K562 (cell line): ENCODE measurements at regions not wholly inside any gene's neighbourhood (a gene's known extent, or its start where the extent isn't known, plus 50 kb on each side); places are given as distances from the start of the nearest gene placed in this dataset.
"Not testable (repeated sequence)": the region's sequence is repeated elsewhere in the genome, so short reads cannot be mapped to it uniquely, and the experiment has no call there.

ENCODE experiments used
- ATAC-seq: fragments of 200-7000 bp; cut with Tn5 transposase; 3 replicates; pipeline ENCODE4 v1.9.1; 2020; ENCODE audit warnings: moderate library complexity
- BruUV-seq: library from RNA; stranded (reverse); fragments of 400-500 nt; replicated peaks from 2 replicates; lab custom pipeline; 2021; lab: Mats Ljungman, UMichigan
- CTCF ChIA-PET: fragments of 300-600 bp; formaldehyde crosslinking; extraction: SDS; loops from one replicate; lab custom pipeline; 2021; ENCODE audit warnings: low intra/inter-chr PET ratio; lab: Yijun Ruan, JAX
- POLR2A ChIA-PET: fragments of 300-600, 350-650 bp; sonication (Branson Sonifier 250); formaldehyde crosslinking; extraction: SDS; loops from one replicate; lab custom pipeline; 2021; ENCODE audit warnings: antibody characterized with exemption, inconsistent platforms; lab: Yijun Ruan, JAX
- DNase-seq, 4 experiments: peaks; one replicate each; pipeline versions ENCODE4 v3.0.0 to v3.0.0-alpha.2; 2011 to 2018; ENCODE audit warnings: low spot score in 3 of 4, mixed read lengths in 3 of 4; ENCODE audit errors: extremely low read depth in 1 of 4
- FAIRE-seq: peaks from 2 replicates; lab custom pipeline; 2011; peaks lifted over from hg19 to GRCh38; lab: Jason Lieb, UNC
- H2AFZ ChIP-seq: 2 replicates; pipeline ENCODE4 v1.6.0; 2011; ENCODE audit warnings: low read depth, low read length, control low read depth, inconsistent platforms
- H3K27ac ChIP-seq: fragments of 200-600 bp; 3 replicates; pipeline ENCODE4 v1.8.0; 2011; ENCODE audit warnings: low read depth, mild to moderate bottlenecking, control low read depth, inconsistent platforms, low read length, moderate library complexity, mixed read lengths; ENCODE audit errors: extremely low read depth
- H3K27me3 ChIP-seq, 2 experiments: fragments of 300-600 bp in 1 of 2; 2 replicates in 1 of 2; 3 replicates in 1 of 2; pipeline versions ENCODE4 v1.6.0 to v1.8.0; 2011; ENCODE audit warnings: inconsistent platforms in 2 of 2, low read length in 2 of 2, mild to moderate bottlenecking in 1 of 2, mixed read lengths in 1 of 2, moderate library complexity in 1 of 2; ENCODE audit not compliant: control insufficient read depth in 2 of 2, insufficient read depth in 2 of 2
- H3K36me3 ChIP-seq: fragments of 300-600 bp; 3 replicates; pipeline ENCODE4 v1.8.0; 2011; ENCODE audit warnings: mild to moderate bottlenecking, low read length, inconsistent platforms; ENCODE audit not compliant: control insufficient read depth, insufficient read depth
- H3K4me1 ChIP-seq, 2 experiments: fragments of 200-600 bp in 1 of 2; replicated peaks in 1 of 2; 2 replicates in 1 of 2; 3 replicates in 1 of 2; pipeline versions ENCODE4 v1.5.1 to v1.8.0; 2011; ENCODE audit warnings: inconsistent platforms in 2 of 2, low read length in 2 of 2, mild to moderate bottlenecking in 1 of 2, mixed read lengths in 1 of 2, moderate library complexity in 1 of 2; ENCODE audit not compliant: control insufficient read depth in 2 of 2, insufficient read depth in 2 of 2
- H3K4me2 ChIP-seq: 2 replicates; pipeline ENCODE4 v1.6.1; 2011; ENCODE audit warnings: low read length, control low read depth, inconsistent platforms, mixed read lengths; ENCODE audit not compliant: insufficient read depth
- H3K4me3 ChIP-seq: fragments of 200-600 bp; sonication (generic), shearing (Covaris generic); 2 replicates; pipeline ENCODE4 v1.5.1; 2016; ENCODE audit warnings: control low read depth, inconsistent platforms
- H3K79me2 ChIP-seq: fragments of 200-600 bp; 3 replicates; pipeline ENCODE4 v1.8.0; 2011; ENCODE audit warnings: low read length, inconsistent platforms; ENCODE audit not compliant: control insufficient read depth, insufficient read depth
- H3K9ac ChIP-seq, 2 experiments: 2 replicates each; pipeline versions ENCODE4 v1.6.0 to v1.6.1; 2011; ENCODE audit warnings: low read depth in 2 of 2, low read length in 2 of 2, control low read depth in 1 of 2, inconsistent platforms in 1 of 2, mild to moderate bottlenecking in 1 of 2, mixed read lengths in 1 of 2; ENCODE audit not compliant: insufficient read depth in 1 of 2
- H3K9me1 ChIP-seq: one replicate; pipeline ENCODE4 v1.6.0; 2011; ENCODE audit warnings: inconsistent platforms, mild to moderate bottlenecking, low read length, moderate library complexity; ENCODE audit not compliant: control insufficient read depth, insufficient read depth
- H3K9me3 ChIP-seq: replicated peaks from 2 replicates; pipeline ENCODE4 v1.5.1; 2011; ENCODE audit warnings: low read depth, low read length, inconsistent platforms; ENCODE audit not compliant: control insufficient read depth, insufficient read depth
- H4K20me1 ChIP-seq: replicated peaks from 2 replicates; pipeline ENCODE4 v1.6.1; 2011; ENCODE audit warnings: low read length, inconsistent platforms, mixed read lengths; ENCODE audit not compliant: control insufficient read depth, insufficient read depth
- GATAD2A ChIP-seq: fragments of 450-650 bp; IDR thresholded peaks from 2 replicates; pipeline ENCODE4 v1.6.1; 2017
- HLTF ChIP-seq: fragments of 450-650 bp; IDR thresholded peaks from 2 replicates; pipeline ENCODE4 v1.6.1; 2016
- MAFF ChIP-seq: IDR thresholded peaks from 2 replicates; pipeline ENCODE4 v1.6.1; 2012; ENCODE audit warnings: low read length, improper control_type of control experiment
- PCBP2 ChIP-seq: fragments of 200-400 bp; formaldehyde crosslinking; IDR thresholded peaks from 2 replicates; pipeline ENCODE4 v1.6.1; 2018; ENCODE audit warnings: low read length, low read depth, mild to moderate bottlenecking, moderate library complexity; ENCODE audit not compliant: poor library complexity, severe bottlenecking
- PRMT5 ChIP-seq: sonication (generic); formaldehyde crosslinking; IDR thresholded peaks from 2 replicates; pipeline ENCODE4 v1.5.0; 2020; ENCODE audit warnings: missing genetic modification reagents
- SREBF1 ChIP-seq: fragments of 150-350 bp; IDR thresholded peaks from 2 replicates; pipeline ENCODE4 v1.6.1; 2014; ENCODE audit warnings: antibody characterized with exemption, low read depth, low read length, borderline replicate concordance
- ZNF316 ChIP-seq: fragments of 450-650 bp; IDR thresholded peaks from 2 replicates; pipeline ENCODE4 v1.6.1; 2016
- WGBS: fragments of 100-300 bp; shearing (Covaris generic); methylation state at CpG from one replicate; pipeline ENCODE4 v1.1.6; 2016; ENCODE audit warnings: low coverage, mixed read lengths; ENCODE audit not compliant: insufficient coverage; ENCODE audit errors: missing lambda C conversion rate; 5-methylcytosine and 5-hydroxymethylcytosine counted together
- in situ Hi-C: fragments of 300-500 bp; cut with MboI; formaldehyde crosslinking; loops from 4 replicates; pipeline ENCODE4 v1.15.0; 2018; ENCODE audit warnings: inconsistent platforms, mixed read lengths
- intact Hi-C: fragments of 100-400 bp; cut with micrococcal nuclease; formaldehyde crosslinking; loops from 2 replicates; pipeline ENCODE4 v1.14.2; 2022

GRCh38 chr2:5022061-5022460, 670.1 kb upstream of the SOX11 start:
- H3K27me3 ChIP-seq = no peaks in the 10 kb centered on the region
- no peak for TF ChIP-seq SREBF1
- no peak for TF ChIP-seq PCBP2
- TF ChIP-seq HLTF = no peak
- no peak for TF ChIP-seq PRMT5 (CRISPR knock-in tag)
- no peak for TF ChIP-seq ZNF316
- no peak for TF ChIP-seq MAFF
- TF ChIP-seq GATAD2A = no peak
- no peaks in the 10 kb centered on the region for H3K4me1 ChIP-seq
- no peak for ATAC-seq
- 3% methylated on average over 3 of the region's 3 CpGs for WGBS
- no peak overlapping the region for H3K4me3 ChIP-seq
- H3K4me2 ChIP-seq = no peak overlapping the region
- in situ Hi-C loops = no loop called here
- H3K9ac ChIP-seq = no peak overlapping the region
- no peaks in the 10 kb centered on the region for H4K20me1 ChIP-seq
- intact Hi-C loops = no loop called here
- H3K36me3 ChIP-seq = no peaks in the 10 kb centered on the region
- H3K9me1 ChIP-seq = no peaks in the 10 kb centered on the region
- FAIRE-seq = no peak
- CTCF ChIA-PET = no interaction called here
- POLR2A ChIA-PET = no interaction called here
- H3K9me3 ChIP-seq = peaks cover 4% of the 10 kb centered on the region
- no peak for DNase-seq
- H3K79me2 ChIP-seq = no peaks in the 10 kb centered on the region
- no peak overlapping the region for H2AFZ ChIP-seq
- no peak overlapping the region for H3K27ac ChIP-seq
- BruUV-seq = no TSS peak

GRCh38 chr2:5022708-5023635, 669.2 kb upstream of the SOX11 start:
- H3K79me2 ChIP-seq, POLR2A ChIA-PET, H3K36me3 ChIP-seq, ATAC-seq, H3K4me3 ChIP-seq, DNase-seq, H3K27me3 ChIP-seq, H3K9ac ChIP-seq, H3K4me2 ChIP-seq, FAIRE-seq, H3K4me1 ChIP-seq, H3K9me1 ChIP-seq, H3K9me3 ChIP-seq, H3K27ac ChIP-seq, H2AFZ ChIP-seq, H4K20me1 ChIP-seq, CTCF ChIA-PET, BruUV-seq, in situ Hi-C loops, intact Hi-C loops: not testable (repeated sequence)
